22Rv1 (cell line): ENCODE measurements at regions not wholly inside any gene's neighbourhood (a gene's known extent, or its start where the extent isn't known, plus 50 kb on each side); places are given as distances from the start of the nearest gene placed in this dataset.

Experiments
- ZFX ChIP-seq: fragments of 450-650 bp; IDR thresholded peaks from 2 replicates; pipeline ENCODE4 v1.6.1; 2017; ENCODE audit warnings: antibody characterized with exemption, borderline replicate concordance
- TF ChIP-seq, protein P1 (sequence below): fragments of 450-650 bp; IDR thresholded peaks from 2 replicates; pipeline ENCODE4 v1.5.1; 2017; ENCODE audit warnings: mild to moderate bottlenecking

DNA sequence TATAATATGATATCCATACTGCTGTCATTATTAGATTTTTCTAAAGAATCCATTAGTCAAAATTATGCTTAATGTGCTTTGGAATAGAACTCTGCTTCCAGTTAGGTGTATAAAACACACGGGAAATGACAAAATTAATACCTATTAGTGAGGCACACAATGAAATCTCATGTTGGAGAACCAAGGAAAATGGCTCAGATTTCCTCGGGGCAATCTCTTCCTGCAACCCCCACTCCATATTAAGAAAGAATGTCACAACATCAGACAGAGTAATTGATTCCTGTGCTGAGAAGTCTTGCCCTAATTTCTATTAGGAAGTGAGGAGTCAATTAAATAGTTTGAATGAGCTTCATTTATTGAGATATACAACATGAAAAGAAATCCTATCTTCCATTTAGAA lies 299.8 kb upstream of the KITLG start:
- TF ChIP-seq, protein P1, sequence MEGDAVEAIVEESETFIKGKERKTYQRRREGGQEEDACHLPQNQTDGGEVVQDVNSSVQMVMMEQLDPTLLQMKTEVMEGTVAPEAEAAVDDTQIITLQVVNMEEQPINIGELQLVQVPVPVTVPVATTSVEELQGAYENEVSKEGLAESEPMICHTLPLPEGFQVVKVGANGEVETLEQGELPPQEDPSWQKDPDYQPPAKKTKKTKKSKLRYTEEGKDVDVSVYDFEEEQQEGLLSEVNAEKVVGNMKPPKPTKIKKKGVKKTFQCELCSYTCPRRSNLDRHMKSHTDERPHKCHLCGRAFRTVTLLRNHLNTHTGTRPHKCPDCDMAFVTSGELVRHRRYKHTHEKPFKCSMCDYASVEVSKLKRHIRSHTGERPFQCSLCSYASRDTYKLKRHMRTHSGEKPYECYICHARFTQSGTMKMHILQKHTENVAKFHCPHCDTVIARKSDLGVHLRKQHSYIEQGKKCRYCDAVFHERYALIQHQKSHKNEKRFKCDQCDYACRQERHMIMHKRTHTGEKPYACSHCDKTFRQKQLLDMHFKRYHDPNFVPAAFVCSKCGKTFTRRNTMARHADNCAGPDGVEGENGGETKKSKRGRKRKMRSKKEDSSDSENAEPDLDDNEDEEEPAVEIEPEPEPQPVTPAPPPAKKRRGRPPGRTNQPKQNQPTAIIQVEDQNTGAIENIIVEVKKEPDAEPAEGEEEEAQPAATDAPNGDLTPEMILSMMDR = no peak
- TF ChIP-seq ZFX = no peak
